GM23248 (cell line): ENCODE measurements at regions not wholly inside any gene's neighbourhood (a gene's known extent, or its start where the extent isn't known, plus 50 kb on each side); places are given as distances from the start of the nearest gene placed in this dataset.

ENCODE experiments used
- DNase-seq: peaks from one replicate; pipeline ENCODE4 v3.0.0-alpha.2; 2015
- H2AFZ ChIP-seq: fragments of 200-600 bp; sonication (generic); 2 replicates; pipeline ENCODE4 v1.6.1; 2016; ENCODE audit warnings: antibody characterized with exemption
- H3F3A ChIP-seq: fragments of 200-600 bp; sonication (generic); 2 replicates; pipeline ENCODE4 v1.6.1; 2016; ENCODE audit warnings: mild to moderate bottlenecking, antibody characterized with exemption, mixed run types; ENCODE audit not compliant: insufficient read depth
- H3K27ac ChIP-seq: fragments of 200-600 bp; sonication (generic); 2 replicates; pipeline ENCODE4 v1.5.1; 2016; ENCODE audit warnings: mild to moderate bottlenecking
- H3K27me3 ChIP-seq: fragments of 200-600 bp; sonication (generic); replicated peaks from 2 replicates; pipeline ENCODE4 v1.6.1; 2016; ENCODE audit warnings: mild to moderate bottlenecking; ENCODE audit not compliant: insufficient read depth
- H3K36me3 ChIP-seq: fragments of 200-600 bp; sonication (generic); 2 replicates; pipeline ENCODE4 v1.6.1; 2016; ENCODE audit warnings: low read depth, mild to moderate bottlenecking
- H3K4me1 ChIP-seq: fragments of 200-600 bp; sonication (generic); 2 replicates; pipeline ENCODE4 v1.6.1; 2016; ENCODE audit warnings: mild to moderate bottlenecking; ENCODE audit not compliant: insufficient read depth
- H3K4me2 ChIP-seq: fragments of 200-600 bp; sonication (generic); one replicate; pipeline ENCODE4 v1.6.1; 2016; ENCODE audit warnings: mild to moderate bottlenecking; ENCODE audit not compliant: unreplicated experiment
- H3K4me3 ChIP-seq: fragments of 200-600 bp; sonication (generic); 2 replicates; pipeline ENCODE4 v1.5.1; 2016; ENCODE audit warnings: mild to moderate bottlenecking
- H3K79me2 ChIP-seq: fragments of 200-600 bp; sonication (generic); 2 replicates; pipeline ENCODE4 v1.6.1; 2016; ENCODE audit warnings: mild to moderate bottlenecking; ENCODE audit not compliant: insufficient read depth
- H3K9ac ChIP-seq: fragments of 200-600 bp; sonication (generic); 2 replicates; pipeline ENCODE4 v1.6.1; 2016; ENCODE audit warnings: mild to moderate bottlenecking
- H3K9me2 ChIP-seq: fragments of 200-600 bp; sonication (generic); 2 replicates; pipeline ENCODE4 v1.6.1; 2016; ENCODE audit warnings: mixed run types, mild to moderate bottlenecking, moderate library complexity; ENCODE audit not compliant: insufficient read depth
- H3K9me3 ChIP-seq: fragments of 200-600 bp; sonication (generic); one replicate; pipeline ENCODE4 v1.6.1; 2017; ENCODE audit warnings: low read depth
- H4K20me1 ChIP-seq: fragments of 200-600 bp; sonication (generic); 2 replicates; pipeline ENCODE4 v1.6.0; 2016; ENCODE audit not compliant: insufficient read depth
- EZH2 ChIP-seq: fragments of 200-600 bp; sonication (generic); IDR thresholded peaks from 2 replicates; pipeline ENCODE4 v1.6.1; 2018; ENCODE audit warnings: antibody characterized with exemption, mild to moderate bottlenecking; ENCODE audit not compliant: insufficient read depth, poor library complexity, severe bottlenecking
- EZH2phosphoT487 ChIP-seq: fragments of 200-600 bp; sonication (generic); IDR thresholded peaks from 2 replicates; pipeline ENCODE4 v1.6.1; 2018; ENCODE audit warnings: antibody characterized with exemption, moderate library complexity, mild to moderate bottlenecking, low read depth; ENCODE audit not compliant: insufficient read depth
- WGBS, 2 experiments: methylation state at CpG; one replicate each; pipeline ENCODE4 v1.1.6; 2015 to 2017; ENCODE audit warnings: low lambda C conversion rate in 2 of 2, low coverage in 1 of 2; ENCODE audit errors: missing lambda C conversion rate in 2 of 2; 5-methylcytosine and 5-hydroxymethylcytosine counted together
- in situ Hi-C: fragments of 300-500 bp; cut with MboI; formaldehyde crosslinking; loops from 2 replicates; pipeline ENCODE4 v1.15.0; 2020

GRCh38 chr3:27903446-27903845 is 181.3 kb upstream of the EOMES start:
- in situ Hi-C loops: no loop called here
- TF ChIP-seq EZH2phosphoT487 (no peak), EZH2 (no peak)
- WGBS, 2 experiments: 39 to 56% methylated on average over 3 of the region's 3 CpGs

DNA sequence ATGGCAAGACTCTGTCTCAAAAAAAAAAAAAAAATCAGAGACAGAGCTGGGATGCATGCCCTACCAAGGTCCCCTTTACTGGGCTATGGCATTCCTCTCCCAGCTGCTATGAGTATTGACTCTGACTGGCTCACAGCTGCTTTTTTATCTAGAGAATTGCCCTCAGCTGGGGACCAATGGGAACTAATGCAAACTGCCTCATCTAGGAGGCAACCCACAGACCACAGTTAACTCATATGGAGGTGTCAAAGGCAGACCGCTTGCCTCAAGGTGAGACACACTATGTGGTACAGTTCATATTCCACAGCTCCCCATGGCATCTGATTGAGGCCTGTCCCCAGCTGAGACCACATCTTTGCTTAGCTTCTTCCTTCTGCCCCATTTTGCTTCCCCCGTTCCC is 183.5 kb upstream of the EOMES start:
- H4K20me1 ChIP-seq: no peaks in the 10 kb centered on the region
- in situ Hi-C loops: no loop called here
- no peak for TF ChIP-seq EZH2
- TF ChIP-seq EZH2phosphoT487: no peak
- H3K4me1 ChIP-seq: no peaks in the 10 kb centered on the region
- H3K36me3 ChIP-seq: no peaks in the 10 kb centered on the region
- H3K9me2 ChIP-seq: no peaks in the 10 kb centered on the region
- H3K27me3 ChIP-seq: no peaks in the 10 kb centered on the region
- no peak for DNase-seq
- H3K9ac ChIP-seq: no peak overlapping the region
- no peaks in the 10 kb centered on the region for H3K9me3 ChIP-seq
- no peak overlapping the region for H3K4me2 ChIP-seq
- no peak overlapping the region for H2AFZ ChIP-seq
- H3F3A ChIP-seq: no peaks in the 10 kb centered on the region
- H3K79me2 ChIP-seq: no peaks in the 10 kb centered on the region
- 46 to 58% methylated on average over 2 of the region's 2 CpGs for WGBS, 2 experiments
- H3K4me3 ChIP-seq: no peak overlapping the region
- no peak overlapping the region for H3K27ac ChIP-seq

More at GRCh38 chr3:27903446-27903845, 181.3 kb upstream of the EOMES start:
- Histone ChIP-seq H3K4me3 (no peak overlapping the region), H4K20me1 (no peaks in the 10 kb centered on the region), H3K36me3 (no peaks in the 10 kb centered on the region), H3K27ac (no peak overlapping the region), H2AFZ (no peak overlapping the region), H3K9me2 (no peaks in the 10 kb centered on the region), H3K4me2 (no peak overlapping the region), H3K4me1 (no peaks in the 10 kb centered on the region), H3K9ac (no peak overlapping the region), H3K79me2 (no peaks in the 10 kb centered on the region), H3K9me3 (no peaks in the 10 kb centered on the region), H3K27me3 (no peaks in the 10 kb centered on the region), H3F3A (no peaks in the 10 kb centered on the region)
- DNase-seq: no peak

- H3K27ac ChIP-seq: no peak overlapping the region
Measured at GRCh38 chr3:27907148-27907547, 185.0 kb upstream of the EOMES start.

GRCh38 chr3:27907929-27908328 is 185.8 kb upstream of the EOMES start:
- DNase-seq: no peak
- WGBS, 2 experiments: 84 to 88% methylated on average over 4 of the region's 4 CpGs
- no peaks in the 10 kb centered on the region for H3K36me3 ChIP-seq
- H3K79me2 ChIP-seq: no peaks in the 10 kb centered on the region
- in situ Hi-C loops: no loop called here
- H3K4me3 ChIP-seq: no peak overlapping the region
- H3F3A ChIP-seq: no peaks in the 10 kb centered on the region
- no peak overlapping the region for H2AFZ ChIP-seq
- H3K4me2 ChIP-seq: no peak overlapping the region
- no peaks in the 10 kb centered on the region for H3K9me2 ChIP-seq
- no peak overlapping the region for H3K9ac ChIP-seq
- H3K9me3 ChIP-seq: no peaks in the 10 kb centered on the region
- no peak for TF ChIP-seq EZH2phosphoT487
- TF ChIP-seq EZH2: no peak
- H3K27me3 ChIP-seq: no peaks in the 10 kb centered on the region
- no peak overlapping the region for H3K27ac ChIP-seq
- no peaks in the 10 kb centered on the region for H4K20me1 ChIP-seq
- H3K4me1 ChIP-seq: no peaks in the 10 kb centered on the region

More at GRCh38 chr3:27907148-27907547, 185.0 kb upstream of the EOMES start:
- Histone ChIP-seq H3K9me3 (no peaks in the 10 kb centered on the region), H2AFZ (no peak overlapping the region), H4K20me1 (no peaks in the 10 kb centered on the region), H3K9me2 (no peaks in the 10 kb centered on the region), H3K36me3 (no peaks in the 10 kb centered on the region), H3K4me1 (no peaks in the 10 kb centered on the region), H3K4me3 (no peak overlapping the region), H3K4me2 (no peak overlapping the region), H3F3A (no peaks in the 10 kb centered on the region), H3K79me2 (no peaks in the 10 kb centered on the region), H3K9ac (no peak overlapping the region), H3K27me3 (no peaks in the 10 kb centered on the region)
- in situ Hi-C loops: no loop called here
- DNase-seq: no peak
- TF ChIP-seq EZH2phosphoT487: no peak

DNA sequence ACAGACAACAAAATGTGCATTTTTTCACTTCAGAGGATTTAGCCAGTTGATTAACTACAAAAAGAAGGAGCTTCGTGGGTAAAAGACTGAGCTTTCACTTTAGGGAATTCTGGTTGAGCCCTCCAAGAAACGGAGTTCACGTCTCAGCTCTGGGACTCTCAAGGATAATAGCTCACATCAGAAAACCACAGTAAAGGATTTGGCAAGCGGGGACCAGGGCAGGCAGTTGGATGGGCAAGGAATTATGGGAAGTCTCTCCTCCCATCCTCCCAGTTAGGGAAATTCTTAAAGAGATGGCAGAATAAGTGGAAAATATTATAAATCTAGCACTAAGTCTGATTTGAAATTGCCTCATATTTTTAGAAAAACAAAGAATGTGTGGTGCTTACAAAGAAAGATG is 188.3 kb upstream of the EOMES start:
- Histone ChIP-seq H3K27ac (no peak overlapping the region), H3K27me3 (no peaks in the 10 kb centered on the region), H3F3A (no peaks in the 10 kb centered on the region), H3K4me3 (0 out of 2 replicates have a peak overlapping the region, but pooled peaks have one; percentile 18), H3K9me2 (no peaks in the 10 kb centered on the region), H2AFZ (peak overlapping the region; percentile 78), H3K4me1 (no peaks in the 10 kb centered on the region), H3K4me2 (peak overlapping the region; percentile 14), H3K9ac (no peak overlapping the region), H4K20me1 (no peaks in the 10 kb centered on the region), H3K9me3 (no peaks in the 10 kb centered on the region), H3K79me2 (no peaks in the 10 kb centered on the region), H3K36me3 (no peaks in the 10 kb centered on the region)
- in situ Hi-C loops: no loop called here
- TF ChIP-seq EZH2phosphoT487 (no peak), EZH2 (no peak)
- peak; percentile 24 for DNase-seq
- 4 to 5% methylated on average over 4 of the region's 4 CpGs for WGBS, 2 experiments
